ENCODE measurements at regions not wholly inside any gene's neighbourhood (a gene's known extent, or its start where the extent isn't known, plus 50 kb on each side); places are given as distances from the start of the nearest gene placed in this dataset.

- ChIA-PET POLR2A (ENCODE audit: low non-redundant PET) (no interaction called here), CTCF (no interaction called here)
- no peaks in the 10 kb centered on the region for H3K36me3 ChIP-seq (ENCODE audit: insufficient read depth, low read length, poor library complexity, severe bottlenecking)
- no peaks in the 10 kb centered on the region for H3K27me3 ChIP-seq (replicated peaks; ENCODE audit: insufficient read depth, low read depth, low read length, poor library complexity)
- TF ChIP-seq CTCF (conservative IDR thresholded peaks at IDR 0.05; ENCODE audit: low read depth, low read length): no peak
- TF ChIP-seq EZH2 (IDR thresholded peaks at IDR 0.05; ENCODE audit: borderline replicate concordance, low read depth, low read length, poor library complexity, severe bottlenecking): no peak
- no TSS peak for BruUV-seq (replicated peaks)
- H3K4me1 ChIP-seq (ENCODE audit: insufficient read depth, low read length, poor library complexity, severe bottlenecking): no peaks in the 10 kb centered on the region
- intact Hi-C loops (cut with micrococcal nuclease; ENCODE audit: unreplicated experiment): no loop called here
- H3K9me3 ChIP-seq (ENCODE audit: low read depth, low read length, poor library complexity, severe bottlenecking): no peaks in the 10 kb centered on the region
- no peak overlapping the region for H3K27ac ChIP-seq (ENCODE audit: low read depth, low read length, poor library complexity, severe bottlenecking)
- H3K4me3 ChIP-seq (ENCODE audit: low read depth, low read length, poor library complexity, severe bottlenecking): no peak overlapping the region
- DNase-seq (ENCODE audit: low spot score): no peak
Observed at GRCh38 chr3:174531262-174531982, 327.7 kb upstream of the NAALADL2 start.

- CTCF ChIA-PET: no interaction called here
- no peak for DNase-seq (ENCODE audit: low spot score)
- Histone ChIP-seq H3K9me3 (ENCODE audit: low read depth, low read length, poor library complexity, severe bottlenecking) (no peaks in the 10 kb centered on the region), H3K27ac (ENCODE audit: low read depth, low read length, poor library complexity, severe bottlenecking) (no peak overlapping the region), H3K4me3 (ENCODE audit: low read depth, low read length, poor library complexity, severe bottlenecking) (no peak overlapping the region), H3K36me3 (ENCODE audit: insufficient read depth, low read length, poor library complexity, severe bottlenecking) (no peaks in the 10 kb centered on the region), H3K4me1 (ENCODE audit: insufficient read depth, low read length, poor library complexity, severe bottlenecking) (no peaks in the 10 kb centered on the region), H3K27me3 (replicated peaks; ENCODE audit: insufficient read depth, low read depth, low read length, poor library complexity) (no peaks in the 10 kb centered on the region)
- TF ChIP-seq CTCF (conservative IDR thresholded peaks at IDR 0.05; ENCODE audit: low read depth, low read length) (no peak), EZH2 (IDR thresholded peaks at IDR 0.05; ENCODE audit: borderline replicate concordance, low read depth, low read length, poor library complexity, severe bottlenecking) (no peak)
- POLR2A ChIA-PET (ENCODE audit: low non-redundant PET): no interaction called here
- intact Hi-C loops (cut with micrococcal nuclease; ENCODE audit: unreplicated experiment): no loop called here
- BruUV-seq (replicated peaks): no TSS peak
Observed at GRCh38 chr3:174532216-174532615, 326.9 kb upstream of the NAALADL2 start.

- ChIA-PET CTCF (no interaction called here), POLR2A (ENCODE audit: low non-redundant PET) (no interaction called here)
- TF ChIP-seq CTCF (conservative IDR thresholded peaks at IDR 0.05; ENCODE audit: low read depth, low read length) (no peak), EZH2 (IDR thresholded peaks at IDR 0.05; ENCODE audit: borderline replicate concordance, low read depth, low read length, poor library complexity, severe bottlenecking) (no peak)
- no peak overlapping the region for H3K27ac ChIP-seq (ENCODE audit: low read depth, low read length, poor library complexity, severe bottlenecking)
- intact Hi-C loops (cut with micrococcal nuclease; ENCODE audit: unreplicated experiment): no loop called here
- DNase-seq (ENCODE audit: low spot score): no peak
- no peaks in the 10 kb centered on the region for H3K36me3 ChIP-seq (ENCODE audit: insufficient read depth, low read length, poor library complexity, severe bottlenecking)
- BruUV-seq (replicated peaks): no TSS peak
- H3K27me3 ChIP-seq (replicated peaks; ENCODE audit: insufficient read depth, low read depth, low read length, poor library complexity): no peaks in the 10 kb centered on the region
- no peaks in the 10 kb centered on the region for H3K9me3 ChIP-seq (ENCODE audit: low read depth, low read length, poor library complexity, severe bottlenecking)
- no peak overlapping the region for H3K4me3 ChIP-seq (ENCODE audit: low read depth, low read length, poor library complexity, severe bottlenecking)
- H3K4me1 ChIP-seq (ENCODE audit: insufficient read depth, low read length, poor library complexity, severe bottlenecking): no peaks in the 10 kb centered on the region
Observed at GRCh38 chr3:174532776-174533175, 326.4 kb upstream of the NAALADL2 start.

Data from A673 (cell line).